SU-DHL-6 (cell line): ENCODE measurements at regions not wholly inside any gene's neighbourhood (a gene's known extent, or its start where the extent isn't known, plus 50 kb on each side); places are given as distances from the start of the nearest gene placed in this dataset.

ENCODE experiments used
- CTCF ChIP-seq: fragments of 200-600 bp; sonication (generic); IDR thresholded peaks from one replicate; pipeline ENCODE4 v1.5.1; 2017; ENCODE audit warnings: antibody characterized with exemption, mild to moderate bottlenecking, low read length, moderate library complexity; ENCODE audit not compliant: insufficient read depth, poor library complexity, severe bottlenecking
- EZH2phosphoT487 ChIP-seq: fragments of 200-600 bp; sonication (generic), shearing (Covaris generic); conservative IDR thresholded peaks from 2 replicates; pipeline ENCODE4 v1.6.1; 2018; ENCODE audit warnings: mild to moderate bottlenecking, antibody characterized with exemption, low read length, moderate library complexity, mixed read lengths

- TF ChIP-seq EZH2phosphoT487 (no peak), CTCF (no peak)
These were observed 147.2 kb downstream of the SEM1 start for GRCh38 chr7:96562458-96562857.
